Skin epidermis (tissue), 12 donors: ENCODE measurements at regions not wholly inside any gene's neighbourhood (a gene's known extent, or its start where the extent isn't known, plus 50 kb on each side); places are given as distances from the start of the nearest gene placed in this dataset.

Experiments used
- H3K27ac ChIP-seq, 21 experiments: fragments of 200-600 bp; sonication (generic) in 11 of 21; one replicate each; pipeline ENCODE4 v1.5.0; 2020; ENCODE audit warnings: mild to moderate bottlenecking in 3 of 21, inconsistent platforms in 2 of 21, moderate library complexity in 2 of 21
- H3K4me3 ChIP-seq, 7 experiments: fragments of 200-600 bp; sonication (generic) in 2 of 7; one replicate each; pipeline ENCODE4 v1.5.0; 2020; ENCODE audit warnings: inconsistent platforms in 2 of 7, mild to moderate bottlenecking in 2 of 7, moderate library complexity in 1 of 7

- Histone ChIP-seq H3K27ac (no peak overlapping the region), H3K4me3 (no peak overlapping the region)
Observed at GRCh38 chr5:14965815-14966214, 94.2 kb upstream of the ANKH start.

GRCh38 chr5:14962604-14963003 lies 91.0 kb upstream of the ANKH start:
- no peak overlapping the region for H3K4me3 ChIP-seq
- H3K27ac ChIP-seq, result no peak overlapping the region

GRCh38 chr5:14960120-14960462 lies 88.5 kb upstream of the ANKH start:
- Histone ChIP-seq H3K4me3 (no peak overlapping the region), H3K27ac (peak overlapping the region in 12 of 21 experiments; percentile 6 to 76 (median 58))

GRCh38 chr5:14959399-14960119 lies 88.0 kb upstream of the ANKH start:
- Histone ChIP-seq H3K4me3 (no peak overlapping the region), H3K27ac (peak overlapping the region in 12 of 21 experiments; percentile 6 to 76 (median 58))

- H3K4me3 ChIP-seq, result no peak overlapping the region
- H3K27ac ChIP-seq, result peak overlapping the region in 3 of 21 experiments; percentile 50 to 63 (median 52)
Observed at GRCh38 chr5:14958188-14958587, 86.6 kb upstream of the ANKH start.

GRCh38 chr5:14956423-14957046 lies 85.0 kb upstream of the ANKH start:
- no peak overlapping the region for H3K4me3 ChIP-seq
- H3K27ac ChIP-seq, result no peak overlapping the region

GRCh38 chr5:14954616-14955343 lies 83.2 kb upstream of the ANKH start:
- H3K27ac ChIP-seq, result no peak overlapping the region
- H3K4me3 ChIP-seq, result no peak overlapping the region

GRCh38 chr5:14954216-14954615 lies 82.6 kb upstream of the ANKH start:
- Histone ChIP-seq H3K27ac (no peak overlapping the region), H3K4me3 (no peak overlapping the region)

- no peak overlapping the region for H3K4me3 ChIP-seq
- H3K27ac ChIP-seq, result no peak overlapping the region
Observed at GRCh38 chr5:14953075-14953607, 81.6 kb upstream of the ANKH start.

GRCh38 chr5:14948383-14948782 lies 76.8 kb upstream of the ANKH start:
- H3K27ac ChIP-seq, result no peak overlapping the region
- no peak overlapping the region for H3K4me3 ChIP-seq

- no peak overlapping the region for H3K4me3 ChIP-seq
- peak overlapping the region in 2 of 21 experiments; percentile 11 to 16 for H3K27ac ChIP-seq
Observed at GRCh38 chr5:14946815-14947620, 75.4 kb upstream of the ANKH start.

- Histone ChIP-seq H3K4me3 (no peak overlapping the region), H3K27ac (no peak overlapping the region)
Observed at GRCh38 chr5:14945450-14945849, 73.9 kb upstream of the ANKH start.

GRCh38 chr5:14944996-14945395 lies 73.4 kb upstream of the ANKH start:
- Histone ChIP-seq H3K27ac (no peak overlapping the region), H3K4me3 (no peak overlapping the region)

- no peak overlapping the region for H3K4me3 ChIP-seq
- H3K27ac ChIP-seq, result no peak overlapping the region
Observed at GRCh38 chr5:14944350-14944739, 72.8 kb upstream of the ANKH start.

- no peak overlapping the region for H3K4me3 ChIP-seq
- H3K27ac ChIP-seq, result no peak overlapping the region
Observed at GRCh38 chr5:14942212-14942611, 70.6 kb upstream of the ANKH start.

- H3K27ac ChIP-seq, result peak overlapping the region in 1 of 21 experiments; percentile 17
- no peak overlapping the region for H3K4me3 ChIP-seq
Observed at GRCh38 chr5:14937254-14937653, 65.7 kb upstream of the ANKH start.

- H3K27ac ChIP-seq, result peak overlapping the region in 1 of 21 experiments; percentile 17
- H3K4me3 ChIP-seq, result no peak overlapping the region
Observed at GRCh38 chr5:14936588-14936987, 65.0 kb upstream of the ANKH start.

- Histone ChIP-seq H3K27ac (no peak overlapping the region), H3K4me3 (no peak overlapping the region)
Observed at GRCh38 chr5:14935341-14935740, 63.8 kb upstream of the ANKH start.

- no peak overlapping the region for H3K4me3 ChIP-seq
- no peak overlapping the region for H3K27ac ChIP-seq
Observed at GRCh38 chr5:14932902-14933469, 61.4 kb upstream of the ANKH start.

- no peak overlapping the region for H3K27ac ChIP-seq
- no peak overlapping the region for H3K4me3 ChIP-seq
Observed at GRCh38 chr5:14930486-14930885, 58.9 kb upstream of the ANKH start.
